MCF 10A (cell line): ENCODE measurements at regions not wholly inside any gene's neighbourhood (a gene's known extent, or its start where the extent isn't known, plus 50 kb on each side); places are given as distances from the start of the nearest gene placed in this dataset.
A peak's percentile ranks its signal among the peaks of the same experiment; 100 is the strongest.
"Not testable (repeated sequence)": the region's sequence is repeated elsewhere in the genome, so short reads cannot be mapped to it uniquely, and the experiment has no call there.

Source experiments
- BruUV-seq: library from RNA; stranded (reverse); fragments of 400-500 nt; replicated peaks from 2 replicates; lab custom pipeline; 2021; lab: Mats Ljungman, UMichigan
- CTCF ChIA-PET: fragments of 300-600 bp; sonication (Branson Sonifier 250); formaldehyde crosslinking; extraction: SDS; loops from one replicate; lab custom pipeline; 2021; ENCODE audit warnings: antibody characterized with exemption, inconsistent platforms; lab: Yijun Ruan, JAX
- POLR2A ChIA-PET: fragments of 300-600, 350-650 bp; sonication (Branson Sonifier 250); formaldehyde crosslinking; extraction: SDS; loops from one replicate; lab custom pipeline; 2020; ENCODE audit warnings: antibody characterized with exemption, inconsistent platforms; lab: Yijun Ruan, JAX
- DNase-seq: peaks from one replicate; pipeline ENCODE4 v3.0.0-alpha.2; 2018; ENCODE audit not compliant: unreplicated experiment
- H3K27ac Mint-ChIP-seq: one replicate; pipeline ENCODE4 v1.8.0; 2022; ENCODE audit warnings: mild to moderate bottlenecking, low read depth, mixed read lengths; ENCODE audit not compliant: unreplicated experiment
- H3K27me3 Mint-ChIP-seq: one replicate; pipeline ENCODE4 v1.8.0; 2022; ENCODE audit warnings: mixed read lengths; ENCODE audit not compliant: insufficient read depth, unreplicated experiment
- H3K36me3 Mint-ChIP-seq: one replicate; pipeline ENCODE4 v1.8.0; 2022; ENCODE audit warnings: mild to moderate bottlenecking, moderate library complexity, mixed read lengths; ENCODE audit not compliant: insufficient read depth, unreplicated experiment
- H3K4me1 Mint-ChIP-seq: one replicate; pipeline ENCODE4 v1.8.0; 2022; ENCODE audit warnings: mixed read lengths; ENCODE audit not compliant: insufficient read depth, unreplicated experiment
- H3K4me3 Mint-ChIP-seq: one replicate; pipeline ENCODE4 v1.8.0; 2022; ENCODE audit warnings: mild to moderate bottlenecking, moderate library complexity, mixed read lengths; ENCODE audit not compliant: unreplicated experiment
- H3K9me3 Mint-ChIP-seq: one replicate; pipeline ENCODE4 v1.8.0; 2022; ENCODE audit warnings: mixed read lengths; ENCODE audit not compliant: unreplicated experiment
- CTCF ChIP-seq: fragments of 200-600 bp; IDR thresholded peaks from one replicate; pipeline ENCODE4 v1.8.0; 2022; ENCODE audit warnings: antibody characterized with exemption, mild to moderate bottlenecking; ENCODE audit not compliant: unreplicated experiment
- intact Hi-C: fragments of 100-400 bp; cut with micrococcal nuclease; formaldehyde crosslinking; loops from 2 replicates; pipeline ENCODE4 v1.14.1; 2022

DNA sequence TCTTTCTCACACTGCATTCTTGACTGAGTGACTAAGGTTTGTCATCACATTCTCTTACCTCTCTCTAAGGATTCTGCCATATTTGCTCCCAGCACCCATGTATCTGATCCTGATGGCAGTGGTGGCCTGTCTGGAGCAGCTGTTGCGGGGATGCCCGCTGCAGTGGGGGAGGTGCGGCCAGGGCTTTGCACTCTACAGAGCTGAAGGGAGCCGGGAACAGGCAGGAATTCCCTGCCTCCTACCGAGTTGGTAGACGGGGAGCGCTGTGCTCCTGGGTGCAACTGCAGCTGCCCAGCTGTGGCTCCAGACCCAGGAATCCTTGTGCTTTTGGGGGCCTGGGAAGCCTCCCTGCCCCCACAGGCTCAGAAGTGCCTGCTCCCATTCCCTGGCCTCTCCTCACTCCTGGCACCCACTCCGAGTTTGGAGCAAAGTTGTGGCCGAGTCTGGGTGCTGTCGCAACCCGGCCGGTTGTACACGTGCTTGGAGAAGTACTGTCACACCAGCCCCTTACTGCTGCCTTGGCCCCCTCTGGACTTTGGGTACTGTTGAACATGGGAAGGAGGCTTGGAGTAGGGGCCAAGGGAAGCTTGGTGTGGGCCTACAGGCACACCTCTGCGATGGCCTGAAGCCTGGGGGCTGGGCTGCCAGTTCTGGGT, 106.9 kb upstream of the OR4E1 start:
- Mint-ChIP-seq H3K4me3 (no peak overlapping the region), H3K9me3 (no peaks in the 10 kb centered on the region), H3K27me3 (peaks cover 36% of the 10 kb centered on the region), H3K27ac (no peak overlapping the region), H3K36me3 (no peaks in the 10 kb centered on the region), H3K4me1 (no peaks in the 10 kb centered on the region)
- TF ChIP-seq CTCF: no peak
- no peak for DNase-seq
- POLR2A ChIA-PET: no interaction called here
- CTCF ChIA-PET: interaction anchor here (0.6 to 0.7 kb wide), 2 partner anchors 54 to 153 kb away, joined by 3 read pairs; no protein-coding TSS in a partner anchor
- BruUV-seq: no TSS peak
- intact Hi-C loops: no loop called here

- ChIA-PET CTCF (interaction anchor here (0.6 to 1.2 kb wide), 2 partner anchors 10 kb away, joined by 3 read pairs; no protein-coding TSS in a partner anchor), POLR2A (no interaction called here)
- Mint-ChIP-seq H3K36me3 (no peaks in the 10 kb centered on the region), H3K4me3 (no peak overlapping the region), H3K4me1 (no peaks in the 10 kb centered on the region), H3K27ac (no peak overlapping the region), H3K9me3 (no peaks in the 10 kb centered on the region), H3K27me3 (peaks cover 72% of the 10 kb centered on the region)
- no peak for DNase-seq
- intact Hi-C loops: no loop called here
- no TSS peak for BruUV-seq
- TF ChIP-seq CTCF: no peak
These were observed 98.1 kb upstream of the OR4E1 start for GRCh38 chr14:21771671-21772070.

GRCh38 chr14:21768875-21769257, 95.2 kb upstream of the OR4E1 start:
- TF ChIP-seq CTCF: no peak
- POLR2A ChIA-PET: no interaction called here
- intact Hi-C loops: no loop called here
- Mint-ChIP-seq H3K4me3 (no peak overlapping the region), H3K27ac (no peak overlapping the region), H3K9me3 (no peaks in the 10 kb centered on the region), H3K27me3 (peaks cover 51% of the 10 kb centered on the region), H3K4me1 (no peaks in the 10 kb centered on the region), H3K36me3 (no peaks in the 10 kb centered on the region)
- CTCF ChIA-PET: interaction anchor here (0.7 to 1.5 kb wide), 2 partner anchors 24 to 27 kb away, joined by 4 read pairs; no protein-coding TSS in a partner anchor
- no TSS peak for BruUV-seq
- no peak for DNase-seq

- H3K4me1 Mint-ChIP-seq: no peaks in the 10 kb centered on the region
- H3K9me3 Mint-ChIP-seq: no peaks in the 10 kb centered on the region
- ChIA-PET CTCF (interaction anchor here (0.7 to 1.5 kb wide), 6 partner anchors 11 to 330 kb away, joined by 3 to 5 read pairs (median 4); no protein-coding TSS in a partner anchor), POLR2A (no interaction called here)
- no peak overlapping the region for H3K27ac Mint-ChIP-seq
- intact Hi-C loops: no loop called here
- no peaks in the 10 kb centered on the region for H3K36me3 Mint-ChIP-seq
- no peak overlapping the region for H3K4me3 Mint-ChIP-seq
- H3K27me3 Mint-ChIP-seq: peaks cover 51% of the 10 kb centered on the region
- no TSS peak for BruUV-seq
- DNase-seq: peak; percentile 40
- TF ChIP-seq CTCF: peak; percentile 44
These were observed 94.7 kb upstream of the OR4E1 start for GRCh38 chr14:21768116-21768874.

DNA sequence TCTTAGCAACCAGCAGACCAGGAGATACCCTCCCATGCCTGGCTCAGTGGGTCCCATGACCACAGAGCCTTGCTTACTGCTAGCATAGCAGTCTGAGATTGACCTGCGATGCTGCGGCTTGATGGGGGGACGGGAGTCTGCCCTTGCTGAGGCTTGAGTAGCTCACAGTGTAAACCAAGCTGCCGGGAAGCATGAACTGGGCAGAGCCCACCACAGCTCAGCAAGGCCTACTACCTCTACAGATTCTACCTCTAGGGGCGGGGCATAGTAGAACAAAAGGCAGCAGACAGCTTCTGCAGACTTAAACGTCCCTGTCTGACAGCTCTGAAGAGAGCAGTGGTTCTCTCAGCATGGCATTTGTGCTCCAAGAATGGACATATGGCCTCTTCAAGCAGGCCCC, 86.7 kb upstream of the OR4E1 start:
- H3K4me1 Mint-ChIP-seq, H3K4me3 Mint-ChIP-seq, H3K27ac Mint-ChIP-seq, H3K36me3 Mint-ChIP-seq, DNase-seq, BruUV-seq, H3K9me3 Mint-ChIP-seq, POLR2A ChIA-PET, intact Hi-C loops: not testable (repeated sequence)
- CTCF ChIA-PET: interaction anchor here (0.6 to 2.5 kb wide), 4 partner anchors 10 to 50 kb away, joined by 3 to 6 read pairs (median 4); no protein-coding TSS in a partner anchor
- peaks cover 53% of the 10 kb centered on the region for H3K27me3 Mint-ChIP-seq
